ENCODE measurements at regions not wholly inside any gene's neighbourhood (a gene's known extent, or its start where the extent isn't known, plus 50 kb on each side); places are given as distances from the start of the nearest gene placed in this dataset.

DNA sequence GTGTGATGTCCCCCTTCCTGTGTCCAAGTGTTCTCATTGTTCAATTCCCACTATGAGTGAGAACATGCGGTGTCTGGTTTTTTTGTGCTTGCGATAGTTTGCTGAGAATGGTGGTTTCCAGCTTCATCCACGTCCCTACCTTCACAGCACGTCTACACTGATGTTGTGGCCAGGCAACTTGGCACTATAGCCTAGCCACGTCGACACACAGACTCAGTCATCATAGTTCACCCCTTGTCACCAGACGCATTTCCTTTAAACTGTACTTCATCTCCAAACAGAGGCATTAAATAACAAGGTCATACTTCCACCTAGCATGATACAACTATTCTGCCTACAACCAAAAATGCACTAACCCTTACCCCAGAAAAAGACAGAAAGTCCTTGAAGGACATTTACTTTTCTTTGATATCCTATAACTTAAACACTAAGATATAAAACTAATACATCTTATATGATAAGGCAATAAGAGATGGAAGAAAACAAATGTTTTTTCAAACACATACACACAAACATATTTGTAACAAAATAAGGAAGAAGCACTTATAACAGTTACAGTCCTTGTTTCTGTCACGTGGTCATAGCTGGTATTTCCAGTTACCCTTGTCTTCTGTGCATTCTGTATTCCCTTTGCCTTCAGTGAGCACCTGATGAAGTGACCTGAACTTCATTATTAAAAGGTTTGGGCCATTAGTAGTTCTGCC lies 121.4 kb downstream of the KLF13 start:
- H3K4me1 ChIP-seq (ENCODE audit: insufficient read depth): no peaks in the 10 kb centered on the region
- H4K20me1 ChIP-seq (ENCODE audit: insufficient read depth, poor library complexity, severe bottlenecking): no peaks in the 10 kb centered on the region
- no peaks in the 10 kb centered on the region for H3K79me2 ChIP-seq
- WGBS (ENCODE audit: low lambda C conversion rate, missing lambda C conversion rate): 88% methylated on average over 8 of the region's 8 CpGs
- H3K27me3 ChIP-seq: no peaks in the 10 kb centered on the region
- no peaks in the 10 kb centered on the region for H3K36me3 ChIP-seq (replicated peaks; ENCODE audit: insufficient read depth, low read depth)
- no peak overlapping the region for H3K27ac ChIP-seq
- no peak for DNase-seq (ENCODE audit: low spot score)
- H2AFZ ChIP-seq: no peak overlapping the region
- H3K9me3 ChIP-seq (ENCODE audit: low read depth): no peaks in the 10 kb centered on the region
- H3K4me2 ChIP-seq: no peak overlapping the region
- H3K4me3 ChIP-seq: no peak overlapping the region
- no peaks in the 10 kb centered on the region for H3K9me2 ChIP-seq (replicated peaks; ENCODE audit: insufficient read depth)
- no peak for TF ChIP-seq EZH2phosphoT487 (IDR thresholded peaks at IDR 0.05; ENCODE audit: low read depth, severe bottlenecking, unreplicated experiment)
- TF ChIP-seq, protein P1, sequence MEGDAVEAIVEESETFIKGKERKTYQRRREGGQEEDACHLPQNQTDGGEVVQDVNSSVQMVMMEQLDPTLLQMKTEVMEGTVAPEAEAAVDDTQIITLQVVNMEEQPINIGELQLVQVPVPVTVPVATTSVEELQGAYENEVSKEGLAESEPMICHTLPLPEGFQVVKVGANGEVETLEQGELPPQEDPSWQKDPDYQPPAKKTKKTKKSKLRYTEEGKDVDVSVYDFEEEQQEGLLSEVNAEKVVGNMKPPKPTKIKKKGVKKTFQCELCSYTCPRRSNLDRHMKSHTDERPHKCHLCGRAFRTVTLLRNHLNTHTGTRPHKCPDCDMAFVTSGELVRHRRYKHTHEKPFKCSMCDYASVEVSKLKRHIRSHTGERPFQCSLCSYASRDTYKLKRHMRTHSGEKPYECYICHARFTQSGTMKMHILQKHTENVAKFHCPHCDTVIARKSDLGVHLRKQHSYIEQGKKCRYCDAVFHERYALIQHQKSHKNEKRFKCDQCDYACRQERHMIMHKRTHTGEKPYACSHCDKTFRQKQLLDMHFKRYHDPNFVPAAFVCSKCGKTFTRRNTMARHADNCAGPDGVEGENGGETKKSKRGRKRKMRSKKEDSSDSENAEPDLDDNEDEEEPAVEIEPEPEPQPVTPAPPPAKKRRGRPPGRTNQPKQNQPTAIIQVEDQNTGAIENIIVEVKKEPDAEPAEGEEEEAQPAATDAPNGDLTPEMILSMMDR (IDR thresholded peaks at IDR 0.05; ENCODE audit: poor library complexity): no peak
- TF ChIP-seq EZH2 (IDR thresholded peaks at IDR 0.05; ENCODE audit: borderline replicate concordance): no peak

DNA sequence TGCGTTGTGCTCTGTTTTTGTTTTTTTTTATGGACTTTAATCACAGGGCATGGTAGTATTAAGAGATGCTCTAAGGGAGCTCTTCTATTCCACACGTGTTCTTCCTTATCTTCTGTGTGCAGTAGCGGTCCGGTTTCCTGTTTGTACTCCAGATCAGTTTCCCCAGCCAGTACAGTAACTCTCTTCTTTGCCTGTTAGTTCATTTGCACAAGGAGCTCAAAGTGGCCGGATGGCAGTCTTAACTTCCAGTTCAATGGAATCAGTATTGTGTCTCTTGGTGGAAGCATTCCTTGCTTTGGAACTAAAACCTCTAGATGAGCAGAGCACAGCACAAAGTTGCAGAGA lies 122.0 kb downstream of the KLF13 start:
- DNase-seq (ENCODE audit: low spot score): no peak
- WGBS (ENCODE audit: low lambda C conversion rate, missing lambda C conversion rate): 68% methylated on average over 5 of the region's 5 CpGs
- TF ChIP-seq EZH2 (IDR thresholded peaks at IDR 0.05; ENCODE audit: borderline replicate concordance) (no peak), EZH2phosphoT487 (IDR thresholded peaks at IDR 0.05; ENCODE audit: low read depth, severe bottlenecking, unreplicated experiment) (no peak)
- TF ChIP-seq, protein P1 (IDR thresholded peaks at IDR 0.05; ENCODE audit: poor library complexity): no peak
- no peaks in the 10 kb centered on the region for H3K27me3 ChIP-seq
- H3K4me3 ChIP-seq: no peak overlapping the region
- H2AFZ ChIP-seq: no peak overlapping the region
- no peak overlapping the region for H3K27ac ChIP-seq
- H3K9me3 ChIP-seq (ENCODE audit: low read depth): no peaks in the 10 kb centered on the region
- H3K9me2 ChIP-seq (replicated peaks; ENCODE audit: insufficient read depth): no peaks in the 10 kb centered on the region
- no peaks in the 10 kb centered on the region for H4K20me1 ChIP-seq (ENCODE audit: insufficient read depth, poor library complexity, severe bottlenecking)
- H3K4me1 ChIP-seq (ENCODE audit: insufficient read depth): no peaks in the 10 kb centered on the region
- H3K4me2 ChIP-seq: no peak overlapping the region
- H3K36me3 ChIP-seq (replicated peaks; ENCODE audit: insufficient read depth, low read depth): no peaks in the 10 kb centered on the region
- H3K79me2 ChIP-seq: no peaks in the 10 kb centered on the region

DNA sequence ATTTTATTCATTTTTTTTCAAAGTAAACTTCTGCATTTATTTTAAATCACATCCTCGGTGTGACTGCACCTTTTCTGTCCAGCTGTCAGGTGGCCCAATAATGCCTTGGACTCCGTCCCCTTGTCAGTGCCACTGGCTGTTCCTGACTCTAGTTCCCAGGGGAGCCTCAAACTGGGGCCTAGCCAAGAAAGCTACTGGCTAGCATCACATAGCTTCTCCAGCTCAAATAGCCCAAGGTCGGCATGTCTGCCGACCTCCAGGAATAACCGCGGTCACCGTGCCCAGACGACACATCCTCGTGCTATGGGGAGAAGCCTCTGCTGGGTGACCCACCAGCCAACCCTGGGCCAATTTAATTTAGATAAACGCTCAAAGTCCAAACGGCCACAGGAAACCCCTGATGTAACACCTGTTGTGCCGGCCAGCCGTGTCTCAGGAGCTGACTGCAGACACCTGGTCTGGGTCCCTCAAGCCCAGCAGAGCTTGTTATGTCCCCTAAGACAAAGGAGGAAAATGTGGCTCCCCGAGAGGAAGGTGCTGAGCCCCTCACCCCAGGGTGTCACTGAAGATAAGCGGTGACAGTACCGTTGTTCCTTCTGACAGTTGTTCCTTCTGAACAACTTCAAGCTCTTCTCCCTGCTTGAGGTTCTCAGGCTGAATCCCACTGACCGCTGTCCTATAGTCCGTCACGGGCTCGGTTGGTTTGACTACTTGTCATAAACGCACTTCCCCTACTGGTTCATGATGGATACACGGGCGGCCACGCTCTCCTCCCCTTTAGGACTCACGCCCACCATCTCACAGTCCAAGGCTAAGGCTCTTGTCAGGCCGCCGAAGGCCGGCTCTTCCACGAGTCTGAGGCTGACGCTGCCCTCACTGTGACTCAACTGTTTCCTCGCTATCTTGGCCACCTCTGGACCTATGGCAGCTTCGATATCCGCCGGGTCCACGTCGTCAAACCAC lies 126.2 kb downstream of the KLF13 start:
- TF ChIP-seq, protein P1 (IDR thresholded peaks at IDR 0.05; ENCODE audit: poor library complexity): no peak
- TF ChIP-seq EZH2 (IDR thresholded peaks at IDR 0.05; ENCODE audit: borderline replicate concordance) (no peak), EZH2phosphoT487 (IDR thresholded peaks at IDR 0.05; ENCODE audit: low read depth, severe bottlenecking, unreplicated experiment) (no peak)
- H3K27me3 ChIP-seq: no peaks in the 10 kb centered on the region
- H3K4me3 ChIP-seq: no peak overlapping the region
- 94% methylated on average over 36 of the region's 36 CpGs for WGBS (ENCODE audit: low lambda C conversion rate, missing lambda C conversion rate)
- no peak for DNase-seq (ENCODE audit: low spot score)
- H3K4me1 ChIP-seq (ENCODE audit: insufficient read depth): no peaks in the 10 kb centered on the region
- no peak overlapping the region for H2AFZ ChIP-seq
- H3K9me3 ChIP-seq (ENCODE audit: low read depth): no peaks in the 10 kb centered on the region
- H3K36me3 ChIP-seq (replicated peaks; ENCODE audit: insufficient read depth, low read depth): no peaks in the 10 kb centered on the region
- no peaks in the 10 kb centered on the region for H3K9me2 ChIP-seq (replicated peaks; ENCODE audit: insufficient read depth)
- no peaks in the 10 kb centered on the region for H4K20me1 ChIP-seq (ENCODE audit: insufficient read depth, poor library complexity, severe bottlenecking)
- no peak overlapping the region for H3K4me2 ChIP-seq
- H3K27ac ChIP-seq: no peak overlapping the region
- no peaks in the 10 kb centered on the region for H3K79me2 ChIP-seq

Data from hepatocyte (in vitro differentiated cells).